WTC11 (cell line): ENCODE measurements at regions not wholly inside any gene's neighbourhood (a gene's known extent, or its start where the extent isn't known, plus 50 kb on each side); places are given as distances from the start of the nearest gene placed in this dataset.

ENCODE experiments used
- ATAC-seq: fragments of 200-7000 bp; cut with Tn5 transposase; 2 replicates; pipeline ENCODE4 v1.10.0; 2021; ENCODE audit warnings: mild to moderate bottlenecking, moderate library complexity
- CTCF ChIA-PET: fragments of 300-600 bp; sonication (Branson Sonifier 250); formaldehyde crosslinking; loops from one replicate; lab custom pipeline; 2021; ENCODE audit warnings: antibody characterized with exemption; lab: Charles Lee
- POLR2A ChIA-PET: fragments of 350-600 bp; sonication (Branson Sonifier 250); formaldehyde crosslinking; loops from one replicate; lab custom pipeline; 2021; ENCODE audit warnings: antibody characterized with exemption; lab: Charles Lee
- DNase-seq: peaks from one replicate; pipeline ENCODE4 v3.0.0; 2021; ENCODE audit warnings: low spot score
- H3K27ac Mint-ChIP-seq: 2 replicates; pipeline ENCODE4 v1.8.0; 2021; ENCODE audit warnings: mixed read lengths
- H3K27me3 Mint-ChIP-seq: 2 replicates; pipeline ENCODE4 v1.8.0; 2021; ENCODE audit warnings: low read depth, mild to moderate bottlenecking, moderate library complexity, mixed read lengths
- H3K36me3 Mint-ChIP-seq: 2 replicates; pipeline ENCODE4 v1.8.0; 2021; ENCODE audit warnings: mixed read lengths
- H3K4me1 Mint-ChIP-seq: 2 replicates; pipeline ENCODE4 v1.8.0; 2022; ENCODE audit warnings: mixed read lengths
- H3K4me3 Mint-ChIP-seq: 2 replicates; pipeline ENCODE4 v1.8.0; 2021; ENCODE audit warnings: mild to moderate bottlenecking, moderate library complexity, mixed read lengths
- H3K9me3 Mint-ChIP-seq: 2 replicates; pipeline ENCODE4 v1.8.0; 2021; ENCODE audit warnings: mixed read lengths
- ARID4B ChIP-seq: sonication (generic); formaldehyde crosslinking; IDR thresholded peaks from 2 replicates; pipeline ENCODE4 v1.8.0; 2023; ENCODE audit warnings: missing genetic modification reagents, mild to moderate bottlenecking, borderline replicate concordance
- ATF1 ChIP-seq: sonication (generic); formaldehyde crosslinking; IDR thresholded peaks from 2 replicates; pipeline ENCODE4 v1.8.1; 2023; ENCODE audit warnings: mild to moderate bottlenecking, moderate library complexity, missing genetic modification reagents
- CTCF ChIP-seq: fragments of 200-600 bp; IDR thresholded peaks from 2 replicates; pipeline ENCODE4 v1.8.0; 2022; ENCODE audit warnings: antibody characterized with exemption
- FOXJ3 ChIP-seq: sonication (generic); formaldehyde crosslinking; IDR thresholded peaks from 2 replicates; pipeline ENCODE4 v1.9.0; 2021; ENCODE audit warnings: missing genetic modification reagents, mild to moderate bottlenecking, borderline replicate concordance
- FOXP1 ChIP-seq: sonication (generic); formaldehyde crosslinking; IDR thresholded peaks from 2 replicates; pipeline ENCODE4 v1.8.0; 2022; ENCODE audit warnings: missing genetic modification reagents, mild to moderate bottlenecking, moderate library complexity, borderline replicate concordance
- FOXP4 ChIP-seq: sonication (generic); formaldehyde crosslinking; IDR thresholded peaks from 2 replicates; pipeline ENCODE4 v1.8.0; 2022; ENCODE audit warnings: mild to moderate bottlenecking, missing genetic modification reagents
- GRHL2 ChIP-seq: fragments of 250-450 bp; sonication (Bioruptor Pico); IDR thresholded peaks from 2 replicates; pipeline ENCODE4 v1.8.0; 2022; ENCODE audit warnings: mild to moderate bottlenecking, moderate library complexity; ENCODE audit not compliant: insufficient replicate concordance, severe bottlenecking
- GTF2I ChIP-seq: fragments of 250-450 bp; sonication (Bioruptor Pico); conservative IDR thresholded peaks from 2 replicates; pipeline ENCODE4 v1.4.0; 2021; ENCODE audit warnings: mild to moderate bottlenecking
- OVOL2 ChIP-seq: fragments of 250-450 bp; sonication (Bioruptor Pico); IDR thresholded peaks from 2 replicates; pipeline ENCODE4 v1.9.0; 2021; ENCODE audit warnings: mild to moderate bottlenecking, borderline replicate concordance
- PRRX2 ChIP-seq: fragments of 250-450 bp; sonication (Bioruptor Pico); IDR thresholded peaks from 2 replicates; pipeline ENCODE4 v1.8.0; 2021; ENCODE audit warnings: mild to moderate bottlenecking
- SMAD3 ChIP-seq: sonication (generic); formaldehyde crosslinking; IDR thresholded peaks from 2 replicates; pipeline ENCODE4 v1.8.0; 2022; ENCODE audit warnings: missing genetic modification reagents, mild to moderate bottlenecking, borderline replicate concordance
- STAT6 ChIP-seq: sonication (generic); formaldehyde crosslinking; conservative IDR thresholded peaks from 2 replicates; pipeline ENCODE4 v1.8.1; 2023; ENCODE audit warnings: mild to moderate bottlenecking, low read depth, missing genetic modification reagents, moderate library complexity
- TP53 ChIP-seq: sonication (generic); formaldehyde crosslinking; IDR thresholded peaks from 2 replicates; pipeline ENCODE4 v1.8.1; 2023; ENCODE audit warnings: mild to moderate bottlenecking, missing genetic modification reagents
- ZBTB21 ChIP-seq: sonication (generic); formaldehyde crosslinking; IDR thresholded peaks from 2 replicates; pipeline ENCODE4 v1.8.1; 2023; ENCODE audit warnings: mild to moderate bottlenecking, missing genetic modification reagents, borderline replicate concordance
- ZMAT4 ChIP-seq: fragments of 250-450 bp; sonication (Bioruptor Pico); IDR thresholded peaks from 2 replicates; pipeline ENCODE4 v1.9.0; 2021; ENCODE audit warnings: mild to moderate bottlenecking
- ZNF219 ChIP-seq: sonication (generic); formaldehyde crosslinking; IDR thresholded peaks from 2 replicates; pipeline ENCODE4 v1.8.0; 2023; ENCODE audit warnings: missing genetic modification reagents, mild to moderate bottlenecking, borderline replicate concordance
- ZNF232 ChIP-seq: sonication (generic); formaldehyde crosslinking; IDR thresholded peaks from 2 replicates; pipeline ENCODE4 v1.8.0; 2022; ENCODE audit warnings: mild to moderate bottlenecking, missing genetic modification reagents
- ZNF263 ChIP-seq: sonication (generic); formaldehyde crosslinking; IDR thresholded peaks from 2 replicates; pipeline ENCODE4 v1.8.1; 2022; ENCODE audit warnings: low read depth, mild to moderate bottlenecking, moderate library complexity, missing genetic modification reagents
- ZNF281 ChIP-seq: sonication (generic); formaldehyde crosslinking; IDR thresholded peaks from 2 replicates; pipeline ENCODE4 v1.8.0; 2023; ENCODE audit warnings: mild to moderate bottlenecking, missing genetic modification reagents
- ZNF416 ChIP-seq: fragments of 250-450 bp; sonication (Bioruptor Pico); IDR thresholded peaks from 2 replicates; pipeline ENCODE4 v1.9.0; 2021; ENCODE audit warnings: mild to moderate bottlenecking, inconsistent platforms

GRCh38 chr9:28926306-28926705 lies 1353.0 kb upstream of the C9orf72 start:
- DNase-seq (no peak), ATAC-seq (no peak)
- no peaks in the 10 kb centered on the region for H3K36me3 Mint-ChIP-seq
- H3K4me3 Mint-ChIP-seq = no peak overlapping the region
- POLR2A ChIA-PET = no interaction called here
- no peak overlapping the region for H3K27ac Mint-ChIP-seq
- no peak for TF ChIP-seq OVOL2 (CRISPR knock-in tag)
- no peak for TF ChIP-seq CTCF
- no peak for TF ChIP-seq STAT6 (CRISPR knock-in tag)
- no peak for TF ChIP-seq TP53 (CRISPR knock-in tag)
- TF ChIP-seq ARID4B (CRISPR knock-in tag) = no peak
- no peak for TF ChIP-seq ZNF219 (CRISPR knock-in tag)
- no peak for TF ChIP-seq ZNF232 (CRISPR knock-in tag)
- no peak for TF ChIP-seq ATF1 (CRISPR knock-in tag)
- TF ChIP-seq ZNF416 (CRISPR knock-in tag) = no peak
- no peak for TF ChIP-seq ZMAT4 (CRISPR knock-in tag)
- no peaks in the 10 kb centered on the region for H3K27me3 Mint-ChIP-seq
- H3K4me1 Mint-ChIP-seq = peaks cover 54% of the 10 kb centered on the region
- CTCF ChIA-PET = no interaction called here
- H3K9me3 Mint-ChIP-seq = no peaks in the 10 kb centered on the region

- Mint-ChIP-seq H3K36me3 (no peaks in the 10 kb centered on the region), H3K4me1 (peaks cover 42% of the 10 kb centered on the region), H3K27me3 (no peaks in the 10 kb centered on the region; the same call in 1 of the 2 replicates), H3K27ac (no peak overlapping the region), H3K9me3 (no peaks in the 10 kb centered on the region), H3K4me3 (no peak overlapping the region)
- no peak for DNase-seq
- CTCF ChIA-PET = interaction anchor here (1.3 kb wide), 1 partner anchor 107 kb away, joined by 4 read pairs; no protein-coding TSS in a partner anchor
- POLR2A ChIA-PET = interaction anchor here (0.6 kb wide), 1 partner anchor 413 kb away, joined by 3 read pairs; no protein-coding TSS in a partner anchor
- no peak for ATAC-seq
- TF ChIP-seq SMAD3 (CRISPR knock-in tag) = no peak
- no peak for TF ChIP-seq PRRX2 (CRISPR knock-in tag)
- no peak for TF ChIP-seq ZNF263 (CRISPR knock-in tag)
- no peak for TF ChIP-seq ZNF416 (CRISPR knock-in tag)
- no peak for TF ChIP-seq GTF2I (CRISPR knock-in tag)
- no peak for TF ChIP-seq FOXP4 (CRISPR knock-in tag)
- no peak for TF ChIP-seq ZNF281 (CRISPR knock-in tag)
- TF ChIP-seq FOXJ3 (CRISPR knock-in tag) = no peak
- TF ChIP-seq ZBTB21 (CRISPR knock-in tag) = no peak
- no peak for TF ChIP-seq FOXP1 (CRISPR knock-in tag)
- TF ChIP-seq GRHL2 (CRISPR knock-in tag) = no peak
These were observed 1354.4 kb upstream of the C9orf72 start for GRCh38 chr9:28927691-28928090.
